Calu3 (cell line): ENCODE measurements at regions not wholly inside any gene's neighbourhood (a gene's known extent, or its start where the extent isn't known, plus 50 kb on each side); places are given as distances from the start of the nearest gene placed in this dataset.

Experiments
- BruUV-seq: library from RNA; stranded (reverse); fragments of 400-500 nt; replicated peaks from 2 replicates; lab custom pipeline; 2021; lab: Mats Ljungman, UMichigan
- CTCF ChIA-PET: fragments of 300-600 bp; sonication (Branson Sonifier 250); formaldehyde crosslinking; loops from one replicate; lab custom pipeline; 2022; ENCODE audit warnings: antibody characterized with exemption; lab: Charles Lee
- DNase-seq: peaks from one replicate; pipeline ENCODE4 v3.0.0; 2022
- H3K27ac Mint-ChIP-seq: one replicate; pipeline ENCODE4 v1.8.0; 2022; ENCODE audit warnings: mixed read lengths; ENCODE audit not compliant: unreplicated experiment
- H3K27me3 Mint-ChIP-seq: one replicate; pipeline ENCODE4 v1.8.0; 2022; ENCODE audit warnings: mixed read lengths; ENCODE audit not compliant: unreplicated experiment
- H3K36me3 Mint-ChIP-seq: one replicate; pipeline ENCODE4 v1.8.0; 2022; ENCODE audit warnings: mild to moderate bottlenecking, moderate library complexity, mixed read lengths; ENCODE audit not compliant: insufficient read depth, unreplicated experiment
- H3K4me1 Mint-ChIP-seq: one replicate; pipeline ENCODE4 v1.8.0; 2022; ENCODE audit warnings: mild to moderate bottlenecking, low read depth, mixed read lengths; ENCODE audit not compliant: unreplicated experiment
- H3K4me3 Mint-ChIP-seq: one replicate; pipeline ENCODE4 v1.8.0; 2022; ENCODE audit warnings: mild to moderate bottlenecking, low read depth, moderate library complexity, mixed read lengths; ENCODE audit not compliant: unreplicated experiment
- H3K9me3 Mint-ChIP-seq: one replicate; pipeline ENCODE4 v1.8.0; 2022; ENCODE audit warnings: low read depth, mixed read lengths; ENCODE audit not compliant: unreplicated experiment
- CTCF ChIP-seq: fragments of 200-600 bp; IDR thresholded peaks from one replicate; pipeline ENCODE4 v1.8.0; 2022; ENCODE audit warnings: antibody characterized with exemption; ENCODE audit not compliant: unreplicated experiment
- intact Hi-C: fragments of 100-400 bp; cut with micrococcal nuclease; formaldehyde crosslinking; loops from one replicate; pipeline ENCODE4 v1.10.0; 2022; ENCODE audit not compliant: unreplicated experiment

- no TSS peak for BruUV-seq
- CTCF ChIA-PET: no interaction called here
- Mint-ChIP-seq H3K36me3 (no peaks in the 10 kb centered on the region), H3K27me3 (no peaks in the 10 kb centered on the region), H3K27ac (no peak overlapping the region), H3K4me3 (no peak overlapping the region), H3K4me1 (no peaks in the 10 kb centered on the region), H3K9me3 (peaks cover 18% of the 10 kb centered on the region)
- TF ChIP-seq CTCF: no peak
- no peak for DNase-seq
- intact Hi-C loops: no loop called here
Measured at GRCh38 chr2:4247791-4248190, 544.4 kb downstream of the DCDC2C start.

GRCh38 chr2:4255491-4255890, 552.1 kb downstream of the DCDC2C start:
- DNase-seq: no peak
- Mint-ChIP-seq H3K36me3 (no peaks in the 10 kb centered on the region), H3K27me3 (no peaks in the 10 kb centered on the region), H3K4me3 (no peak overlapping the region), H3K9me3 (peaks cover 21% of the 10 kb centered on the region), H3K27ac (no peak overlapping the region), H3K4me1 (no peaks in the 10 kb centered on the region)
- intact Hi-C loops: no loop called here
- CTCF ChIA-PET: no interaction called here
- TF ChIP-seq CTCF: no peak
- no TSS peak for BruUV-seq

- TF ChIP-seq CTCF: no peak
Measured at GRCh38 chr2:4256351-4256750, 553.0 kb downstream of the DCDC2C start.

GRCh38 chr2:4258563-4258962, 555.2 kb downstream of the DCDC2C start:
- no peak for TF ChIP-seq CTCF
- CTCF ChIA-PET: no interaction called here
- no TSS peak for BruUV-seq
- no peak for DNase-seq
- Mint-ChIP-seq H3K27me3 (no peaks in the 10 kb centered on the region), H3K27ac (no peak overlapping the region), H3K4me1 (no peaks in the 10 kb centered on the region), H3K36me3 (no peaks in the 10 kb centered on the region), H3K9me3 (peaks cover 32% of the 10 kb centered on the region), H3K4me3 (no peak overlapping the region)
- intact Hi-C loops: no loop called here

More at GRCh38 chr2:4256351-4256750, 553.0 kb downstream of the DCDC2C start:
- no peak overlapping the region for H3K27ac Mint-ChIP-seq
- no peak overlapping the region for H3K4me3 Mint-ChIP-seq
- DNase-seq: no peak
- no peaks in the 10 kb centered on the region for H3K27me3 Mint-ChIP-seq
- peaks cover 24% of the 10 kb centered on the region for H3K9me3 Mint-ChIP-seq
- no TSS peak for BruUV-seq
- H3K36me3 Mint-ChIP-seq: no peaks in the 10 kb centered on the region
- CTCF ChIA-PET: no interaction called here
- no peaks in the 10 kb centered on the region for H3K4me1 Mint-ChIP-seq
- intact Hi-C loops: no loop called here
